H9 (cell line): ENCODE measurements at regions not wholly inside any gene's neighbourhood (a gene's known extent, or its start where the extent isn't known, plus 50 kb on each side); places are given as distances from the start of the nearest gene placed in this dataset.

Experiments
- DNase-seq: peaks from one replicate; pipeline ENCODE4 v3.0.0-alpha.2; 2017
- H2AFZ ChIP-seq: one replicate; pipeline ENCODE4 v1.6.1; 2013; ENCODE audit warnings: mild to moderate bottlenecking, low read length, control low read depth, moderate library complexity
- H2AK5ac ChIP-seq: 2 replicates; pipeline ENCODE4 v1.6.1; 2013; ENCODE audit warnings: low read length, control low read depth, mixed read lengths; ENCODE audit not compliant: insufficient read length
- H2BK120ac ChIP-seq: one replicate; pipeline ENCODE4 v1.6.1; 2013; ENCODE audit warnings: low read depth, mild to moderate bottlenecking, low read length, control low read depth, inconsistent platforms; ENCODE audit not compliant: poor library complexity, severe bottlenecking
- H2BK12ac ChIP-seq: 2 replicates; pipeline ENCODE4 v1.6.1; 2013; ENCODE audit warnings: low read length, control low read depth, mixed read lengths, low read depth; ENCODE audit not compliant: insufficient read length
- H2BK15ac ChIP-seq: 2 replicates; pipeline ENCODE4 v1.6.1; 2013; ENCODE audit warnings: low read depth, low read length, control low read depth
- H2BK20ac ChIP-seq: one replicate; pipeline ENCODE4 v1.6.1; 2013; ENCODE audit warnings: low read depth, mild to moderate bottlenecking, low read length, control low read depth, inconsistent platforms; ENCODE audit not compliant: poor library complexity, severe bottlenecking
- H2BK5ac ChIP-seq: 2 replicates; pipeline ENCODE4 v1.6.1; 2013; ENCODE audit warnings: low read length, control low read depth, mixed read lengths; ENCODE audit not compliant: insufficient read length
- H3K14ac ChIP-seq: 2 replicates; pipeline ENCODE4 v1.6.1; 2013; ENCODE audit warnings: low read length, control low read depth; ENCODE audit not compliant: insufficient read depth
- H3K18ac ChIP-seq: 2 replicates; pipeline ENCODE4 v1.6.1; 2013; ENCODE audit warnings: low read depth, mild to moderate bottlenecking, mixed read lengths, low read length, control low read depth; ENCODE audit not compliant: insufficient read length
- H3K23ac ChIP-seq: 2 replicates; pipeline ENCODE4 v1.6.1; 2013; ENCODE audit warnings: low read length, control low read depth, mixed read lengths, low read depth; ENCODE audit not compliant: insufficient read length
- H3K23me2 ChIP-seq: 2 replicates; pipeline ENCODE4 v1.6.1; 2013; ENCODE audit warnings: low read depth, mild to moderate bottlenecking, mixed read lengths, low read length, control low read depth; ENCODE audit not compliant: insufficient read length, poor library complexity, severe bottlenecking
- H3K27ac ChIP-seq: 2 replicates; pipeline ENCODE4 v1.5.1; 2013; ENCODE audit warnings: low read length, control low read depth, mixed read lengths, low read depth; ENCODE audit not compliant: insufficient read length
- H3K27me3 ChIP-seq: 2 replicates; pipeline ENCODE4 v1.6.1; 2013; ENCODE audit warnings: low read length, control low read depth, inconsistent platforms; ENCODE audit not compliant: insufficient read depth
- H3K4ac ChIP-seq: 2 replicates; pipeline ENCODE4 v1.6.1; 2013; ENCODE audit warnings: low read depth, mild to moderate bottlenecking, control low read depth, inconsistent platforms, low read length, moderate library complexity
- H3K4me1 ChIP-seq: 2 replicates; pipeline ENCODE4 v1.6.1; 2013; ENCODE audit warnings: low read length, control low read depth, inconsistent platforms; ENCODE audit not compliant: insufficient read depth
- H3K4me2 ChIP-seq: 2 replicates; pipeline ENCODE4 v1.6.1; 2013; ENCODE audit warnings: low read length, control low read depth, mixed read lengths; ENCODE audit not compliant: insufficient read length, insufficient read depth
- H3K56ac ChIP-seq: 2 replicates; pipeline ENCODE4 v1.6.1; 2013; ENCODE audit warnings: low read depth, mild to moderate bottlenecking, mixed read lengths, low read length, control low read depth; ENCODE audit not compliant: insufficient read length
- H3K79me1 ChIP-seq: 2 replicates; pipeline ENCODE4 v1.6.1; 2013; ENCODE audit warnings: low read depth, mild to moderate bottlenecking, moderate library complexity, low read length, control low read depth, inconsistent platforms; ENCODE audit not compliant: insufficient read depth, poor library complexity, severe bottlenecking
- H3K79me2 ChIP-seq: 2 replicates; pipeline ENCODE4 v1.6.1; 2013; ENCODE audit warnings: low read length, control low read depth, inconsistent platforms; ENCODE audit not compliant: insufficient read depth
- H3K9ac ChIP-seq: 2 replicates; pipeline ENCODE4 v1.6.1; 2013; ENCODE audit warnings: low read length, control low read depth, mixed read lengths; ENCODE audit not compliant: insufficient read length; ENCODE audit errors: extremely low read depth
- H3K9me3 ChIP-seq: one replicate; pipeline ENCODE4 v1.6.1; 2013; ENCODE audit warnings: low read depth, low read length, inconsistent platforms; ENCODE audit not compliant: control insufficient read depth
- H3T11ph ChIP-seq: one replicate; pipeline ENCODE4 v1.6.1; 2013; ENCODE audit warnings: mild to moderate bottlenecking, low read length, control low read depth, inconsistent platforms
- H4K20me1 ChIP-seq: one replicate; pipeline ENCODE4 v1.6.1; 2013; ENCODE audit not compliant: control insufficient read depth, insufficient read length, insufficient read depth
- H4K5ac ChIP-seq: 2 replicates; pipeline ENCODE4 v1.6.1; 2013; ENCODE audit warnings: low read depth, mild to moderate bottlenecking, mixed read lengths, low read length, control low read depth; ENCODE audit not compliant: insufficient read length
- H4K8ac ChIP-seq: replicated peaks from 2 replicates; pipeline ENCODE4 v1.6.1; 2013; ENCODE audit warnings: low read length, control low read depth, mixed read lengths, low read depth; ENCODE audit not compliant: insufficient read length
- H4K91ac ChIP-seq: 2 replicates; pipeline ENCODE4 v1.6.1; 2013; ENCODE audit warnings: low read depth, mild to moderate bottlenecking, moderate library complexity, mixed read lengths, low read length, control low read depth; ENCODE audit not compliant: insufficient read length
- H3K27ac Mint-ChIP-seq, 3 experiments: 2 replicates in 2 of 3; 3 replicates in 1 of 3; pipeline ENCODE4 v1.8.0; 2020 to 2021; ENCODE audit warnings: mixed read lengths in 3 of 3, mild to moderate bottlenecking in 1 of 3, moderate library complexity in 1 of 3
- H3K27me3 Mint-ChIP-seq: 2 replicates; pipeline ENCODE4 v1.8.0; 2021; ENCODE audit warnings: low read depth, mild to moderate bottlenecking, moderate library complexity, mixed read lengths
- H3K36me3 Mint-ChIP-seq, 3 experiments: 2 replicates in 2 of 3; 3 replicates in 1 of 3; pipeline ENCODE4 v1.8.0; 2020 to 2021; ENCODE audit warnings: low read depth in 3 of 3, mixed read lengths in 3 of 3; ENCODE audit not compliant: insufficient read depth in 1 of 3
- H3K4me1 Mint-ChIP-seq, 2 experiments: 2 replicates each; pipeline ENCODE4 v1.8.0; 2020; ENCODE audit warnings: mixed read lengths in 2 of 2
- H3K4me3 Mint-ChIP-seq, 2 experiments: 2 replicates in 1 of 2; 3 replicates in 1 of 2; pipeline ENCODE4 v1.8.0; 2020 to 2021; ENCODE audit warnings: mild to moderate bottlenecking in 2 of 2, mixed read lengths in 2 of 2, moderate library complexity in 1 of 2
- H3K9me3 Mint-ChIP-seq, 2 experiments: 2 replicates in 1 of 2; 3 replicates in 1 of 2; pipeline ENCODE4 v1.8.0; 2020; ENCODE audit warnings: mild to moderate bottlenecking in 2 of 2, mixed read lengths in 2 of 2, moderate library complexity in 1 of 2
- whole genome bisulfite sequencing: extraction: QIAGEN DNeasy Blood & Tissue Kit; methylation state at CpG from one replicate; pipeline ENCODE4 v1.1.7; 2013; ENCODE audit warnings: missing lambda C conversion rate, low lambda C conversion rate, mixed read lengths; ENCODE audit not compliant: insufficient read length; ENCODE audit errors: extremely low coverage; 5-methylcytosine and 5-hydroxymethylcytosine counted together
- TF ChIP-seq, protein P1 (sequence below): fragments of 200-600 bp; sonication (generic); conservative IDR thresholded peaks from 3 replicates; pipeline ENCODE4 v1.8.0; 2021; ENCODE audit warnings: antibody characterized with exemption, mild to moderate bottlenecking

DNA sequence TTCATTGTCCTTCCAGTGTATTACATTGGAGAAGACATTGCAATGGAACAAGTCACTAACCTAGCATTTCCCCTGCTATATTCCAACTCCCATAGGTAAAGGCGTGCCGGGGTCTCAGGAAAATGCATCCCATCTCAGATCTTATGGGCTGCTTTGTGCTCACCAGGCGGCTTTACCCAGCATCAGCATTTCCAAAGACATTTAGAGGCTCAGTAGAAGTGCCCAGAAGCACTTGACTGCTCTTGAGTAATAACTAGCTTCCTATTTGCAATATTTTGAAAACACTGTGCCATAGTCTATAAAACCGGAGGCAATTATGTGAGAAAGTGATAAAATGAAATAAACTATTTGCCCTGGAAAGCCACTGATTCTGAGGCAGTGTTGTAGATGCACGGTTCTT, 415.0 kb upstream of the NPVF start:
- no peaks in the 10 kb centered on the region for H3K9me3 Mint-ChIP-seq
- H3K4ac ChIP-seq = no peak overlapping the region
- H4K20me1 ChIP-seq = no peaks in the 10 kb centered on the region
- H4K91ac ChIP-seq = no peak overlapping the region
- WGBS = no CpG with 5 or more reads among the region's 5 CpGs
- no peak overlapping the region for H3K27ac Mint-ChIP-seq
- no peak overlapping the region for H2BK5ac ChIP-seq
- H2AFZ ChIP-seq = no peak overlapping the region
- H2BK15ac ChIP-seq = no peak overlapping the region
- no peaks in the 10 kb centered on the region for H3K36me3 Mint-ChIP-seq
- H3K18ac ChIP-seq = no peak overlapping the region
- H3K4me3 Mint-ChIP-seq = no peak overlapping the region
- H3K79me2 ChIP-seq = no peaks in the 10 kb centered on the region
- H3K9ac ChIP-seq = no peak overlapping the region
- no peaks in the 10 kb centered on the region for H3K4me1 ChIP-seq
- no peak overlapping the region for H2BK120ac ChIP-seq
- no peaks in the 10 kb centered on the region for H3K4me1 Mint-ChIP-seq
- H2BK12ac ChIP-seq = no peak overlapping the region
- H3K27me3 ChIP-seq = no peaks in the 10 kb centered on the region
- no peaks in the 10 kb centered on the region; the same call in 1 of the 2 replicates for H3K27me3 Mint-ChIP-seq
- no peak overlapping the region for H3K23ac ChIP-seq
- H2BK20ac ChIP-seq = no peak overlapping the region
- no peak overlapping the region for H3K56ac ChIP-seq
- no peak overlapping the region for H4K8ac ChIP-seq
- no peak overlapping the region for H3T11ph ChIP-seq
- H3K14ac ChIP-seq = no peak overlapping the region
- no peak overlapping the region for H3K27ac ChIP-seq
- TF ChIP-seq, protein P1, sequence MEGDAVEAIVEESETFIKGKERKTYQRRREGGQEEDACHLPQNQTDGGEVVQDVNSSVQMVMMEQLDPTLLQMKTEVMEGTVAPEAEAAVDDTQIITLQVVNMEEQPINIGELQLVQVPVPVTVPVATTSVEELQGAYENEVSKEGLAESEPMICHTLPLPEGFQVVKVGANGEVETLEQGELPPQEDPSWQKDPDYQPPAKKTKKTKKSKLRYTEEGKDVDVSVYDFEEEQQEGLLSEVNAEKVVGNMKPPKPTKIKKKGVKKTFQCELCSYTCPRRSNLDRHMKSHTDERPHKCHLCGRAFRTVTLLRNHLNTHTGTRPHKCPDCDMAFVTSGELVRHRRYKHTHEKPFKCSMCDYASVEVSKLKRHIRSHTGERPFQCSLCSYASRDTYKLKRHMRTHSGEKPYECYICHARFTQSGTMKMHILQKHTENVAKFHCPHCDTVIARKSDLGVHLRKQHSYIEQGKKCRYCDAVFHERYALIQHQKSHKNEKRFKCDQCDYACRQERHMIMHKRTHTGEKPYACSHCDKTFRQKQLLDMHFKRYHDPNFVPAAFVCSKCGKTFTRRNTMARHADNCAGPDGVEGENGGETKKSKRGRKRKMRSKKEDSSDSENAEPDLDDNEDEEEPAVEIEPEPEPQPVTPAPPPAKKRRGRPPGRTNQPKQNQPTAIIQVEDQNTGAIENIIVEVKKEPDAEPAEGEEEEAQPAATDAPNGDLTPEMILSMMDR = no peak
- H4K5ac ChIP-seq = no peak overlapping the region
- no peak overlapping the region for H2AK5ac ChIP-seq
- H3K4me2 ChIP-seq = no peak overlapping the region
- no peaks in the 10 kb centered on the region for H3K9me3 ChIP-seq
- DNase-seq = no peak
- H3K23me2 ChIP-seq = no peaks in the 10 kb centered on the region
- H3K79me1 ChIP-seq = no peaks in the 10 kb centered on the region
